Fibroblast of pulmonary artery (primary cell): ENCODE measurements at regions not wholly inside any gene's neighbourhood (a gene's known extent, or its start where the extent isn't known, plus 50 kb on each side); places are given as distances from the start of the nearest gene placed in this dataset.

Experiments
- DNase-seq: peaks from one replicate; pipeline ENCODE4 v3.0.0-alpha.2; 2010; ENCODE audit warnings: low read depth
- H3K4me3 ChIP-seq: replicated peaks from 2 replicates; pipeline ENCODE4 v1.5.1; 2011; ENCODE audit warnings: low read depth, mild to moderate bottlenecking, control low read depth, low read length, moderate library complexity
- TF ChIP-seq, protein P1 (sequence below): IDR thresholded peaks from 2 replicates; pipeline ENCODE4 v1.5.1; 2011; ENCODE audit warnings: mild to moderate bottlenecking, control low read depth, low read length, inconsistent platforms; ENCODE audit errors: missing control alignments

DNA sequence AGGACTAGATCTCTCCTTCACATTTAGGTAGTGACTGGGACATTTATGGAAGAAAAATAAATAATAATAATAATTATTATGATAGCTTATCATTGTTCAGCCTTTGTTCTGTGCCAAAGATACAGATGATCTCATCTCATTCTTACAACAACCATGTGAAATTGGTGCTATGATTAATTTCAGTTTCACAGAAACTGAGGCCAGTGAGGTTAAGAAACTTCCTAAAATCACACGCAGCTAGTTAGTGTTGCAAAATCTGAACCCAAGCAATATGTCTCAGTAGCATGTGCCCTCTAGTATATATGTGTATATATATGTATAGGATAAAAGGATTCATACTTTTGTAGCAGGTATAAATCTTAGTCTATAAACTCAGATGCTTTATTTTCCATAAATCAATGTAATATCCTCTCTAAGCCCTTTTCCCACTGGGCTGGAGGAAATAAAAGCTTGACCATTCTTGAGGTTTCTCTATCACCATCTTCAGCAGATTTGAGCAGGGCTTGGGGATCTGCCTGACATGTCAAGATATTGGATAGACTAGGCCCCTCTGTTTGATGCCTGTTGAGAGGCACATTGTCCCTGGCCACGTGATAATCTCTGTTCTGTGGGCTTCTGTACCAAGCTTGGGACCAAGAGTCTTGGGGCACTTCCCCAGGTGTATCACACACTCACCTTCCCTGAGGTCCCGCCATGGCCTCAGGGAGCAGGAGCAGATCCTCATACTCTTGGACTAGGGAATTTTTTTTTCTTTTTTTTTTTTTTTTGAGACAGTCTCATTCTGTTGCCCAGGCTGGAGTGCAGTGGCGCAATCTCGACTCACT is 172.6 kb upstream of the NRP1 start:
- DNase-seq, result peak; percentile 56
- TF ChIP-seq, protein P1, sequence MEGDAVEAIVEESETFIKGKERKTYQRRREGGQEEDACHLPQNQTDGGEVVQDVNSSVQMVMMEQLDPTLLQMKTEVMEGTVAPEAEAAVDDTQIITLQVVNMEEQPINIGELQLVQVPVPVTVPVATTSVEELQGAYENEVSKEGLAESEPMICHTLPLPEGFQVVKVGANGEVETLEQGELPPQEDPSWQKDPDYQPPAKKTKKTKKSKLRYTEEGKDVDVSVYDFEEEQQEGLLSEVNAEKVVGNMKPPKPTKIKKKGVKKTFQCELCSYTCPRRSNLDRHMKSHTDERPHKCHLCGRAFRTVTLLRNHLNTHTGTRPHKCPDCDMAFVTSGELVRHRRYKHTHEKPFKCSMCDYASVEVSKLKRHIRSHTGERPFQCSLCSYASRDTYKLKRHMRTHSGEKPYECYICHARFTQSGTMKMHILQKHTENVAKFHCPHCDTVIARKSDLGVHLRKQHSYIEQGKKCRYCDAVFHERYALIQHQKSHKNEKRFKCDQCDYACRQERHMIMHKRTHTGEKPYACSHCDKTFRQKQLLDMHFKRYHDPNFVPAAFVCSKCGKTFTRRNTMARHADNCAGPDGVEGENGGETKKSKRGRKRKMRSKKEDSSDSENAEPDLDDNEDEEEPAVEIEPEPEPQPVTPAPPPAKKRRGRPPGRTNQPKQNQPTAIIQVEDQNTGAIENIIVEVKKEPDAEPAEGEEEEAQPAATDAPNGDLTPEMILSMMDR, result no peak
- no peak overlapping the region for H3K4me3 ChIP-seq

DNA sequence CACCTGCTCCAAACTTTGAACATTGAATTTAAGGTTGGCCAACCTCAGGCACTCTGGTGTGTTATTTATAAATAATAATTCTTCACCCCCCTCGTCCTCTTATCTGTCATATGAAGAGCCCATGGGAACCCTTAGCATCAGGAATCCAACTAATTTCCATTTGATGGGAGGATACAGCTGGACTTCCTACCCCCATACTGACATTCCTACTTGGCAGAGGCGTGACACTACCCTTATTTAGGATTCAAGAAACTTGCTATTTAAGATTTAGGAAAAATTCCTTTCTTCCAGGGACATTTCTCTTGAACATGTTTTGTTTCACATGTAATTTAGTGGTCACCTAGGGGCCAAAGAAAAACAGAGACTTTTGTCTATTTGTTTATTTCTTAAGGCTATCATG is 171.9 kb upstream of the NRP1 start:
- TF ChIP-seq, protein P1, result no peak
- no peak overlapping the region for H3K4me3 ChIP-seq
- DNase-seq, result no peak

DNA sequence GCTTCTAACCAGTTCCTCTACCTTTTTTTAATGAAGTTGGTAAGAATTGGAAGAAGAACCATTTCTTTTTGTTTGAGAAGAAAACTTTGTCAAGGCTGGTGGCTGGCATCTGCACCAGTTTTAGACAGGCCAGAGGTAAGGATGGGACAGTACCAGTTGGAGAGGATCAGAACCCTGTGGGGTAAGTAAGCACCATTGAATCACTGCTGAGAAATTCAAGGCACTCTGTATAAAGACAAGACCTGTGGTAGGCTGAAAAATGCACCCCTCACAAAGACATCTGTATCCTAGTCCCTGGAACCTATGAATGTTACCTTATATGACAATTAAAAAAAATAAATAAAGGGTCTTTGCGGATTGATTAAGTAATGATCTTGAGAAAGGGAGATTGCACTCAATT is 166.7 kb upstream of the NRP1 start:
- H3K4me3 ChIP-seq, result no peak overlapping the region
- TF ChIP-seq, protein P1, result no peak

DNA sequence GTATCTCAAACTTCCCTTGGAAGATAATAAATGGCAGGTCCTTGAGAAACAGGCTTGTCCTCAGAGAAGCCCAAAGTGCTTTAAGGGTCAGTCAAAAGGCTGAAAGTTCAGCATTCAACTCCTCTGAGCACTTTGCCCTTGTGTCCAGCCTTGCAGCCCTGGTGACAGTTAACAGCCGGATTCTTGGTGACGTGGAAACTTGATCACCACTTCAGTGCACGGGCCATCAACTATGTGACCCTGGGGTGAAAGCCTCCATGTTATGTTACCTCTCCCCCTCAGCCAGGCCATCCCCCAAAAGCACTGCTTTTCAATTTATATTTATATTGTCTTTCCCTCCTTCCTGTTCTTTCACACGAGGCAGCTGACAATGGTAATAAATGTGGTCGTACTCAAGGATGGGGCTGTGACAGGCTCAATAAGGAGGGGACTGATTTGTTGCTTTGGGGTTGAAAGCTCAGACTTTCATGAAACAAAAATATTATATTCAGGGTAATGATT is 164.0 kb upstream of the NRP1 start:
- TF ChIP-seq, protein P1, result no peak
- DNase-seq, result no peak
- no peak overlapping the region for H3K4me3 ChIP-seq

More for the DNA sequence above, 166.7 kb upstream of the NRP1 start:
- no peak for DNase-seq

DNA sequence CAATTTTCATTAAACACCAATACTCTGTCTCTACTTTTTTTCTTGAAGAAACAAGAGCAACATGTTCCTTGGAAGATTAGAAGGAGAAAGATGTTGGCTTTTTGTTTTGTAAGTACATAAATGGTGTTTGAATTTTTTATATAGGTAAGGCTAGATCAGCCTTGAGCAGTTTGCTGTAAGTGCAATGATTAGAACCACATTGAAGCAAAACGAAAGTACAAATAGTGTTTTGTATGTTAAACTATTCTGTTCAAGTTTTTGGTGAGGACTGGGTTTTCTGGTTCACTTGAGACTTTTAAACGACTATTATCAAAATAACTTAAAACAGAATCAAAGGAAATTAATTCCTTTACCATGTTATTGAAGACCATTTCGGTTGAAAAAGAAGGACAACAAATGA is 162.9 kb upstream of the NRP1 start:
- H3K4me3 ChIP-seq, result no peak overlapping the region
- DNase-seq, result no peak

DNA sequence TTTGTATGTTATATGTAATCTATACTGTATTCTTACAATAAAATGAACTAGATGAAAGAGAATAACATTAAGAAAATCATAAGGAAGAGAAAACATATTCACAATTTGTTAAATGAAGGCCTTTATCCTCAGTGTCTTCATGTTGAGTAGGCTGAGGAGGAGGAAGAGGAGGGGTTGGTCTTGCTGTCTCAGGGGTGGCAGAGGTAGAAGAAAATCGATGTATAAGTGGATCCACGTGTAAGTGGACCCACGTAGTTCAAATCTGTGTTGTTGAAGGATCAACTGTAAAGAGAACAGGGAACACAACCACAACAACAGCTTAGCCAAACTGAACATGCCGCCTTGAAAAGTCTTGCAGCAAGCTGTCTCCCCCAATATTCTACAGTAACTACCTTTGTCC is 161.6 kb upstream of the NRP1 start:
- no peak for DNase-seq
- no peak overlapping the region for H3K4me3 ChIP-seq
- TF ChIP-seq, protein P1, result no peak

More for the DNA sequence above, 162.9 kb upstream of the NRP1 start:
- TF ChIP-seq, protein P1, result no peak
